ENCODE measurements at regions not wholly inside any gene's neighbourhood (a gene's known extent, or its start where the extent isn't known, plus 50 kb on each side); places are given as distances from the start of the nearest gene placed in this dataset.

GRCh38 chr11:110019675-110020074, 73.5 kb upstream of the ZC3H12C start:
- POLR2A ChIA-PET = no interaction called here
- TF ChIP-seq, protein P1, sequence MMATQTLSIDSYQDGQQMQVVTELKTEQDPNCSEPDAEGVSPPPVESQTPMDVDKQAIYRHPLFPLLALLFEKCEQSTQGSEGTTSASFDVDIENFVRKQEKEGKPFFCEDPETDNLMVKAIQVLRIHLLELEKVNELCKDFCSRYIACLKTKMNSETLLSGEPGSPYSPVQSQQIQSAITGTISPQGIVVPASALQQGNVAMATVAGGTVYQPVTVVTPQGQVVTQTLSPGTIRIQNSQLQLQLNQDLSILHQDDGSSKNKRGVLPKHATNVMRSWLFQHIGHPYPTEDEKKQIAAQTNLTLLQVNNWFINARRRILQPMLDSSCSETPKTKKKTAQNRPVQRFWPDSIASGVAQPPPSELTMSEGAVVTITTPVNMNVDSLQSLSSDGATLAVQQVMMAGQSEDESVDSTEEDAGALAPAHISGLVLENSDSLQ (IDR thresholded peaks at IDR 0.05) = no peak
- TF ChIP-seq LEF1 (IDR thresholded peaks at IDR 0.05; ENCODE audit: borderline replicate concordance) (no peak), FOXM1 (IDR thresholded peaks at IDR 0.05; ENCODE audit: borderline replicate concordance) (no peak)
- CTCF ChIA-PET = no interaction called here
- DNase-seq (ENCODE audit: extremely low spot score) = no peak

DNA sequence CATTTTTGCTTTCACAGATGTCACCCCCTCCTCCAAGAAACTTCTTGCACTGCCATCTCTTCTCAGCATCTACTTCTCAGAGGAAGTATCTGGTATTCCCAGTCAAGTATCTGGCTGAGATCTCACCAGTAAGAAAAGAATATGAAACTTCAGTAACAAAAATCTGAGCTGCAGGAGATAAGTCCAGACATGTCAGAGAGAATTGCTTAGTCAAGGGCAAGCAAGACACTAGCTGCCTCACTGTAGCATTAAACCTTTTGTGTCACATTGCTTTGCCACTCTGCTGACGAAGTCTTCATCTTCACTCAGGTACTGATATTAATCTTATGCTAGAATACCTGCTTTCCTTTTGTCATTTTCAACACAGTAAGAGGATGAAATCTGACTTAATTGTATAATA, 70.6 kb upstream of the ZC3H12C start:
- ChIA-PET CTCF (interaction anchor here (0.6 kb wide), 1 partner anchor 1161 kb away, joined by 3 read pairs; no protein-coding TSS in a partner anchor), POLR2A (no interaction called here)
- TF ChIP-seq ZNF384 (IDR thresholded peaks at IDR 0.05) = no peak
- TF ChIP-seq, protein P1 (IDR thresholded peaks at IDR 0.05) = no peak
- TF ChIP-seq HDGF (IDR thresholded peaks at IDR 0.05; ENCODE audit: borderline replicate concordance) = no peak
- no peak for TF ChIP-seq LEF1 (IDR thresholded peaks at IDR 0.05; ENCODE audit: borderline replicate concordance)
- no peak for TF ChIP-seq FOXK2 (IDR thresholded peaks at IDR 0.05)
- no peak for TF ChIP-seq ELF4 (IDR thresholded peaks at IDR 0.05)
- TF ChIP-seq FOXA1 (IDR thresholded peaks at IDR 0.05) = no peak
- TF ChIP-seq CTBP1 (IDR thresholded peaks at IDR 0.05; ENCODE audit: borderline replicate concordance) = no peak
- no peak for TF ChIP-seq BHLHE40 (IDR thresholded peaks at IDR 0.05; ENCODE audit: borderline replicate concordance)
- TF ChIP-seq L3MBTL2 (conservative IDR thresholded peaks at IDR 0.05) = no peak
- TF ChIP-seq SP1 (IDR thresholded peaks at IDR 0.05) = no peak
- no peak for TF ChIP-seq ARNT (IDR thresholded peaks at IDR 0.05)
- TF ChIP-seq FOXM1 (IDR thresholded peaks at IDR 0.05; ENCODE audit: borderline replicate concordance) = no peak
- TF ChIP-seq TARDBP (IDR thresholded peaks at IDR 0.05) = no peak
- TF ChIP-seq NFRKB (IDR thresholded peaks at IDR 0.05) = no peak
- TF ChIP-seq SUZ12 (IDR thresholded peaks at IDR 0.05) = no peak
- no peak for DNase-seq (ENCODE audit: extremely low spot score)

DNA sequence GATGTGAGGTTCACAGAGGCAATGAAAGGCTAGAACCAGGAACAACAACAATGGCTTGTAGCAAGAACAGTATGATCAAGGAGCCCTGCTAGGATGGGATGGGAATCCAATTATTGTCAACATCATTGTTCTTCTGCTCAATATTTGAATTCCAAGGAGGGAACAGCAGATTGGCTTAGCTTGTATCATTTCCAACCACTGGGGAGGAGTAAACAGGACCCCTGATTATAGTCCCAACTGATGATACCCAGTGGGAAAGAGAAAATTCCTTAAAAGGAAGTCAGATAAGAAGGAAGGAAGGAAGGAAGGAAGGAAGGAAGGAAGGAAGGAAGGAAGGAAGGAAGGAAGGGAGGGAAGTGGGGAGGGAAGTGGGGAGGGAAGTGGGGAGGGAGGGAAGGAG, 69.5 kb upstream of the ZC3H12C start:
- ChIA-PET CTCF (no interaction called here), POLR2A (no interaction called here)
- TF ChIP-seq SP1 (IDR thresholded peaks at IDR 0.05) (no peak), TARDBP (IDR thresholded peaks at IDR 0.05) (no peak), CTBP1 (IDR thresholded peaks at IDR 0.05; ENCODE audit: borderline replicate concordance) (no peak), L3MBTL2 (conservative IDR thresholded peaks at IDR 0.05) (no peak), SUZ12 (IDR thresholded peaks at IDR 0.05) (no peak), ZNF384 (IDR thresholded peaks at IDR 0.05) (no peak), FOXM1 (IDR thresholded peaks at IDR 0.05; ENCODE audit: borderline replicate concordance) (no peak), LEF1 (IDR thresholded peaks at IDR 0.05; ENCODE audit: borderline replicate concordance) (no peak)
- no peak for DNase-seq (ENCODE audit: extremely low spot score)

DNA sequence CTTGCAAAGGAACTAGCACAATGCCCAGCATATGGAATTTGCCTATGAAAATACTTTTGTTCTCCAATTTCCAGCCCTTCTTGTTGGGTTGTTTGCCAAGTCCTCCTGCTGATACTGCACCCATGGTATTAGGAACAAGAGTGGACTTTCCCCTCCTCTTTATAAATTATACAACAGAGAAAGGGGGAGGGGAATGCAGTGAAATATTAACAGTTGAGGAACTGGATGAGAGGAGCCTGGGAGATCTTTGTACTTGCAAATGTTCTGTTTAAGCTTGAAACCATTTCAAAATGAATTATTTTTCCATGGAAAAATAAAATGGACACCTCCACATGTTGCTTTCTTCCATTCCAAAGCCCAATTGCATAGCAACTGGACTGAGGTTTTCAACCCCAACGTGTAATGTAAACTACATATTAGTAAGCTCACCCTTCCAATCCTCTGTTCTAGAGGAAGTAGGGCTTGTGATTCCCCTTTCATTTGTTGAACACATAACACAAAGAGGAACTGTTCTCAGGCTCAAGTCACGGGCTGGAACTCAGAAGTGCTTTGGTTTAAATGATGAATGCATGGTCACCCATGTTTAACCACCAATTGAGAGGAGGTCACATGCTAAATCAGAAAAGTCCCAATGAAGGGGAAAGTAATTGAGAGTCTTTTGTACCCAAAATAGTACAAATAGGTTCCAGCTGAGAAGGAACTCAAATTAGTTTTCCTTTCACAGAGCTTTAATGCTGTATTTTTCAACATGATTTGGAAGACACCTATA, 66.2 kb upstream of the ZC3H12C start:
- POLR2A ChIA-PET = no interaction called here
- no peak for TF ChIP-seq HDGF (IDR thresholded peaks at IDR 0.05; ENCODE audit: borderline replicate concordance)
- TF ChIP-seq FOXM1 (IDR thresholded peaks at IDR 0.05; ENCODE audit: borderline replicate concordance) = no peak
- TF ChIP-seq ARNT (IDR thresholded peaks at IDR 0.05) = no peak
- no peak for TF ChIP-seq L3MBTL2 (conservative IDR thresholded peaks at IDR 0.05)
- no peak for TF ChIP-seq ZNF384 (IDR thresholded peaks at IDR 0.05)
- TF ChIP-seq ELF4 (IDR thresholded peaks at IDR 0.05) = no peak
- TF ChIP-seq BHLHE40 (IDR thresholded peaks at IDR 0.05; ENCODE audit: borderline replicate concordance) = no peak
- TF ChIP-seq, protein P1 (IDR thresholded peaks at IDR 0.05) = no peak
- no peak for TF ChIP-seq SP1 (IDR thresholded peaks at IDR 0.05)
- TF ChIP-seq SUZ12 (IDR thresholded peaks at IDR 0.05) = no peak
- CTCF ChIA-PET = no interaction called here
- no peak for DNase-seq (ENCODE audit: extremely low spot score)

GRCh38 chr11:110027627-110028371, 65.4 kb upstream of the ZC3H12C start:
- TF ChIP-seq CTBP1 (IDR thresholded peaks at IDR 0.05; ENCODE audit: borderline replicate concordance) = no peak
- no peak for TF ChIP-seq L3MBTL2 (conservative IDR thresholded peaks at IDR 0.05)
- no peak for TF ChIP-seq HDGF (IDR thresholded peaks at IDR 0.05; ENCODE audit: borderline replicate concordance)
- no peak for TF ChIP-seq SP1 (IDR thresholded peaks at IDR 0.05)
- no peak for TF ChIP-seq TARDBP (IDR thresholded peaks at IDR 0.05)
- TF ChIP-seq LEF1 (IDR thresholded peaks at IDR 0.05; ENCODE audit: borderline replicate concordance) = no peak
- TF ChIP-seq BHLHE40 (IDR thresholded peaks at IDR 0.05; ENCODE audit: borderline replicate concordance) = no peak
- TF ChIP-seq ZNF384 (IDR thresholded peaks at IDR 0.05) = no peak
- TF ChIP-seq ELF4 (IDR thresholded peaks at IDR 0.05) = no peak
- no peak for TF ChIP-seq FOXK2 (IDR thresholded peaks at IDR 0.05)
- DNase-seq (ENCODE audit: extremely low spot score) = no peak
- CTCF ChIA-PET = no interaction called here
- POLR2A ChIA-PET = no interaction called here

GRCh38 chr11:110028921-110029320, 64.3 kb upstream of the ZC3H12C start:
- no peak for TF ChIP-seq FOXM1 (IDR thresholded peaks at IDR 0.05; ENCODE audit: borderline replicate concordance)
- TF ChIP-seq SP1 (IDR thresholded peaks at IDR 0.05) = no peak
- TF ChIP-seq ARNT (IDR thresholded peaks at IDR 0.05) = no peak
- TF ChIP-seq, protein P1 (IDR thresholded peaks at IDR 0.05) = no peak
- POLR2A ChIA-PET = no interaction called here
- CTCF ChIA-PET = no interaction called here
- no peak for DNase-seq (ENCODE audit: extremely low spot score)
